BLaER1 (cell line): ENCODE measurements at regions not wholly inside any gene's neighbourhood (a gene's known extent, or its start where the extent isn't known, plus 50 kb on each side); places are given as distances from the start of the nearest gene placed in this dataset.

Experiments
- H3K27ac ChIP-seq: shearing (Covaris generic); formaldehyde crosslinking; 2 replicates; pipeline ENCODE4 v1.8.1; 2022
- H3K27me3 ChIP-seq: shearing (Covaris generic); formaldehyde crosslinking; 2 replicates; pipeline ENCODE4 v1.8.1; 2022
- H3K36me3 ChIP-seq: shearing (Covaris generic); formaldehyde crosslinking; 2 replicates; pipeline ENCODE4 v1.8.1; 2022
- H3K4me1 ChIP-seq: shearing (Covaris generic); formaldehyde crosslinking; 2 replicates; pipeline ENCODE4 v1.8.1; 2022
- H3K4me2 ChIP-seq: shearing (Covaris generic); formaldehyde crosslinking; 2 replicates; pipeline ENCODE4 v1.8.1; 2022
- H3K4me3 ChIP-seq: shearing (Covaris generic); formaldehyde crosslinking; 2 replicates; pipeline ENCODE4 v1.8.1; 2022
- H3K9ac ChIP-seq: shearing (Covaris generic); formaldehyde crosslinking; 2 replicates; pipeline ENCODE4 v1.8.1; 2022
- H3K9me3 ChIP-seq: shearing (Covaris generic); formaldehyde crosslinking; 2 replicates; pipeline ENCODE4 v1.8.1; 2022
- H4K20me1 ChIP-seq: shearing (Covaris generic); formaldehyde crosslinking; 2 replicates; pipeline ENCODE4 v1.8.1; 2022
- Cebpa-rat ChIP-seq: shearing (Covaris generic); IDR thresholded peaks from 2 replicates; pipeline ENCODE4 v1.8.1; 2022

DNA sequence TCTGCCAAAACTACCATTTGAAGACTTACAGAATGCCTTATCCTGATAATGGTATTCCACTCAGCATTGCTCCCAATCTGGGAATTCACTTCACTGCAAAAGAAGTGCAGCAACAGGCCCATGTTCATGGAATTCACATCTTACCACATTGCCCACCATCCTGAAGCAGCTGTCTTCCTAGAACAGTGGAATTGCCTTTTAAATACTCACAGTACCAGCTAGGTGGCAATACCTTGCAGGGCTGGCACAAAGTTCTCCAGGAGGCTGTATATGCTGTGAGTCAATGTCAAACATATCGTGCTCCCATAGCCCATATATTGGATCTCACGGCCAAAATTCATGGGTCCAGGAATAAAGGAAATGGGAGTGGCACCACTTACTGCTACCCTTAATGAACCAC, 83.8 kb upstream of the PLEKHG7 start:
- Histone ChIP-seq H3K4me3 (no peak overlapping the region), H3K4me1 (no peaks in the 10 kb centered on the region), H3K27ac (no peak overlapping the region), H3K9ac (no peak overlapping the region), H4K20me1 (no peaks in the 10 kb centered on the region), H3K36me3 (no peaks in the 10 kb centered on the region), H3K9me3 (no peaks in the 10 kb centered on the region; the same call in 1 of the 2 replicates), H3K4me2 (no peak overlapping the region), H3K27me3 (no peaks in the 10 kb centered on the region)
- no peak for TF ChIP-seq Cebpa-rat

GRCh38 chr12:92615703-92616102, 87.1 kb upstream of the PLEKHG7 start:
- Histone ChIP-seq H3K9ac (no peak overlapping the region), H4K20me1 (no peaks in the 10 kb centered on the region), H3K27me3 (no peaks in the 10 kb centered on the region)

GRCh38 chr12:92615086-92615485, 87.7 kb upstream of the PLEKHG7 start:
- Histone ChIP-seq H3K9ac (no peak overlapping the region), H3K27ac (no peak overlapping the region), H3K4me2 (no peak overlapping the region), H3K9me3 (no peaks in the 10 kb centered on the region; the same call in 1 of the 2 replicates), H3K27me3 (no peaks in the 10 kb centered on the region), H3K4me1 (no peaks in the 10 kb centered on the region), H4K20me1 (no peaks in the 10 kb centered on the region), H3K4me3 (no peak overlapping the region), H3K36me3 (no peaks in the 10 kb centered on the region)
- TF ChIP-seq Cebpa-rat, result no peak

More at GRCh38 chr12:92615703-92616102, 87.1 kb upstream of the PLEKHG7 start:
- Histone ChIP-seq H3K4me1 (no peaks in the 10 kb centered on the region), H3K27ac (no peak overlapping the region), H3K36me3 (no peaks in the 10 kb centered on the region), H3K4me2 (no peak overlapping the region), H3K4me3 (no peak overlapping the region), H3K9me3 (no peaks in the 10 kb centered on the region; the same call in 1 of the 2 replicates)
- no peak for TF ChIP-seq Cebpa-rat

- no peak overlapping the region for H3K9ac ChIP-seq
- H3K27me3 ChIP-seq, result no peaks in the 10 kb centered on the region
- no peaks in the 10 kb centered on the region for H4K20me1 ChIP-seq
- H3K9me3 ChIP-seq, result no peaks in the 10 kb centered on the region; the same call in 1 of the 2 replicates
- no peak for TF ChIP-seq Cebpa-rat
- H3K4me3 ChIP-seq, result no peak overlapping the region
- no peak overlapping the region for H3K4me2 ChIP-seq
- H3K27ac ChIP-seq, result no peak overlapping the region
- H3K36me3 ChIP-seq, result no peaks in the 10 kb centered on the region
- H3K4me1 ChIP-seq, result no peaks in the 10 kb centered on the region
Observed at GRCh38 chr12:92614502-92614901, 88.3 kb upstream of the PLEKHG7 start.

GRCh38 chr12:92614001-92614400, 88.8 kb upstream of the PLEKHG7 start:
- Histone ChIP-seq H3K4me1 (no peaks in the 10 kb centered on the region), H3K4me2 (no peak overlapping the region), H3K27ac (no peak overlapping the region), H3K36me3 (no peaks in the 10 kb centered on the region), H3K9ac (no peak overlapping the region), H3K27me3 (no peaks in the 10 kb centered on the region), H3K9me3 (no peaks in the 10 kb centered on the region; the same call in 1 of the 2 replicates), H4K20me1 (no peaks in the 10 kb centered on the region), H3K4me3 (no peak overlapping the region)
- TF ChIP-seq Cebpa-rat, result no peak

- no peak overlapping the region for H3K9ac ChIP-seq
- TF ChIP-seq Cebpa-rat, result no peak
- H3K36me3 ChIP-seq, result no peaks in the 10 kb centered on the region
- H4K20me1 ChIP-seq, result no peaks in the 10 kb centered on the region
- H3K4me3 ChIP-seq, result no peak overlapping the region
- H3K9me3 ChIP-seq, result no peaks in the 10 kb centered on the region; the same call in 1 of the 2 replicates
- H3K27ac ChIP-seq, result no peak overlapping the region
- H3K27me3 ChIP-seq, result no peaks in the 10 kb centered on the region
- H3K4me2 ChIP-seq, result no peak overlapping the region
- peaks cover 12% of the 10 kb centered on the region for H3K4me1 ChIP-seq
Observed at GRCh38 chr12:92612611-92613010, 90.2 kb upstream of the PLEKHG7 start.

GRCh38 chr12:92608151-92609091, 94.4 kb upstream of the PLEKHG7 start:
- H4K20me1 ChIP-seq, result no peaks in the 10 kb centered on the region
- H3K9me3 ChIP-seq, result peaks cover 21% of the 10 kb centered on the region
- peaks cover 40% of the 10 kb centered on the region for H3K4me1 ChIP-seq
- peak overlapping the region; percentile 78 for H3K4me2 ChIP-seq
- no peak overlapping the region for H3K4me3 ChIP-seq
- TF ChIP-seq Cebpa-rat, result no peak
- no peaks in the 10 kb centered on the region; the same call in 1 of the 2 replicates for H3K36me3 ChIP-seq
- H3K9ac ChIP-seq, result no peak overlapping the region
- H3K27me3 ChIP-seq, result no peaks in the 10 kb centered on the region
- no peak overlapping the region for H3K27ac ChIP-seq

GRCh38 chr12:92606956-92607355, 95.8 kb upstream of the PLEKHG7 start:
- Histone ChIP-seq H3K4me1 (peaks cover 40% of the 10 kb centered on the region), H3K27me3 (no peaks in the 10 kb centered on the region), H3K4me2 (peak overlapping the region; percentile 78), H4K20me1 (no peaks in the 10 kb centered on the region), H3K9ac (0 out of 2 replicates have a peak overlapping the region, but pooled peaks have one; percentile 47), H3K4me3 (no peak overlapping the region; the same call in 1 of the 2 replicates), H3K27ac (peak overlapping the region; percentile 1), H3K36me3 (no peaks in the 10 kb centered on the region; the same call in 1 of the 2 replicates), H3K9me3 (peaks cover 25% of the 10 kb centered on the region)
- TF ChIP-seq Cebpa-rat, result no peak

- Histone ChIP-seq H3K9ac (no peak overlapping the region), H3K27me3 (no peaks in the 10 kb centered on the region), H3K27ac (no peak overlapping the region), H3K4me1 (peaks cover 40% of the 10 kb centered on the region), H3K4me2 (no peak overlapping the region), H3K9me3 (peaks cover 37% of the 10 kb centered on the region), H3K36me3 (no peaks in the 10 kb centered on the region; the same call in 1 of the 2 replicates), H4K20me1 (no peaks in the 10 kb centered on the region), H3K4me3 (no peak overlapping the region)
- no peak for TF ChIP-seq Cebpa-rat
Observed at GRCh38 chr12:92605621-92606170, 97.1 kb upstream of the PLEKHG7 start.

GRCh38 chr12:92604786-92605185, 98.0 kb upstream of the PLEKHG7 start:
- H3K27ac ChIP-seq, result no peak overlapping the region
- peaks cover 46% of the 10 kb centered on the region for H3K9me3 ChIP-seq
- no peak overlapping the region for H3K4me2 ChIP-seq
- H4K20me1 ChIP-seq, result no peaks in the 10 kb centered on the region
- H3K9ac ChIP-seq, result no peak overlapping the region
- H3K4me1 ChIP-seq, result peaks cover 40% of the 10 kb centered on the region
- H3K4me3 ChIP-seq, result no peak overlapping the region
- no peaks in the 10 kb centered on the region for H3K27me3 ChIP-seq
- TF ChIP-seq Cebpa-rat, result no peak
- H3K36me3 ChIP-seq, result no peaks in the 10 kb centered on the region; the same call in 1 of the 2 replicates
